Nucleus accumbens (tissue), 56 donors: ENCODE measurements at regions not wholly inside any gene's neighbourhood (a gene's known extent, or its start where the extent isn't known, plus 50 kb on each side); places are given as distances from the start of the nearest gene placed in this dataset.
A peak's percentile ranks its signal among the peaks of the same experiment; 100 is the strongest.

Source experiments
- DNase-seq, 56 donors: peaks; one replicate each; lab custom pipeline; 2025; lab: John Stamatoyannopoulos, UW

GRCh38 chr12:18207266-18207665 lies 54.1 kb upstream of the PIK3C2G start:
- no peak for DNase-seq

- no peak for DNase-seq
Measured at GRCh38 chr12:18206198-18206597, 55.1 kb upstream of the PIK3C2G start.

GRCh38 chr12:18204053-18204452 lies 57.3 kb upstream of the PIK3C2G start:
- no peak for DNase-seq

- no peak for DNase-seq
Measured at GRCh38 chr12:18192119-18192518, 69.2 kb upstream of the PIK3C2G start.

- DNase-seq, result no peak
Measured at GRCh38 chr12:18183141-18183540, 78.2 kb upstream of the PIK3C2G start.

GRCh38 chr12:18171571-18171970 lies 81.6 kb upstream of the RERGL start:
- no peak for DNase-seq

- no peak for DNase-seq
Measured at GRCh38 chr12:18168016-18168415, 78.0 kb upstream of the RERGL start.

GRCh38 chr12:18165889-18166288 lies 75.9 kb upstream of the RERGL start:
- DNase-seq, result no peak

GRCh38 chr12:18165422-18165871 lies 75.5 kb upstream of the RERGL start:
- no peak for DNase-seq

- DNase-seq, result no peak
Measured at GRCh38 chr12:18160901-18161300, 70.9 kb upstream of the RERGL start.

- DNase-seq, result peak in 1 of 56 donors; percentile 5
Measured at GRCh38 chr12:18158774-18159557, 69.0 kb upstream of the RERGL start.

GRCh38 chr12:18153826-18154225 lies 63.8 kb upstream of the RERGL start:
- DNase-seq, result no peak

GRCh38 chr12:18151036-18151435 lies 61.0 kb upstream of the RERGL start:
- no peak for DNase-seq

- no peak for DNase-seq
Measured at GRCh38 chr12:18148961-18149360, 59.0 kb upstream of the RERGL start.

- no peak for DNase-seq
Measured at GRCh38 chr12:18146363-18146762, 56.4 kb upstream of the RERGL start.

- DNase-seq, result no peak
Measured at GRCh38 chr12:18145924-18146323, 55.9 kb upstream of the RERGL start.

- no peak for DNase-seq
Measured at GRCh38 chr12:18141048-18141982, 51.3 kb upstream of the RERGL start.

- DNase-seq, result no peak
Measured at GRCh38 chr12:18139989-18140596, 50.1 kb upstream of the RERGL start.
